Spleen (tissue), 7 donors: ENCODE measurements at regions not wholly inside any gene's neighbourhood (a gene's known extent, or its start where the extent isn't known, plus 50 kb on each side); places are given as distances from the start of the nearest gene placed in this dataset.

Experiments
- CTCF ChIP-seq, 11 experiments: fragments of 200-600 bp in 7 of 11; fragments of 450-650 bp in 4 of 11; sonication (generic) in 4 of 11; IDR thresholded peaks in 8 of 11; conservative IDR thresholded peaks in 3 of 11; 1 replicate in 7 of 11; 2 replicates in 4 of 11; pipeline versions ENCODE4 v1.4.0 to v1.8.0; 2016 to 2021; ENCODE audit warnings: antibody characterized with exemption in 11 of 11, inconsistent platforms in 4 of 11, mild to moderate bottlenecking in 1 of 11
- POLR2A ChIP-seq, 3 donors: fragments of 450-650 bp; IDR thresholded peaks; one replicate each; pipeline ENCODE4 v1.5.1; 2017; ENCODE audit warnings: antibody characterized with exemption in 3 of 3, mild to moderate bottlenecking in 1 of 3
- donor health status: DM: no; HTN: no; CAD: no; lungs with moderate emphysema.
- donor health status: DM: no; HTN: no; CAD: no.
- donor health status: DM: no; HTN: no; CAD: no.

GRCh38 chr5:112083623-112084022, 326.6 kb upstream of the NREP start:
- TF ChIP-seq POLR2A (IDR thresholded peaks at IDR 0.05) (no peak), CTCF (IDR thresholded peaks at IDR 0.05 in 8 of 11, conservative IDR thresholded peaks at IDR 0.05 in 3 of 11) (no peak)
